Body of pancreas (tissue), 4 donors: ENCODE measurements at regions not wholly inside any gene's neighbourhood (a gene's known extent, or its start where the extent isn't known, plus 50 kb on each side); places are given as distances from the start of the nearest gene placed in this dataset.

Experiments
- POLR2A ChIP-seq, 3 donors: fragments of 450-650 bp; IDR thresholded peaks; one replicate each; pipeline ENCODE4 v1.6.1; 2016; ENCODE audit warnings: antibody characterized with exemption in 3 of 3, mild to moderate bottlenecking in 2 of 3
- TF ChIP-seq, protein P1 (sequence below), 7 experiments: fragments of 450-650 bp in 4 of 7; fragments of 200-600 bp in 3 of 7; sonication (generic) in 3 of 7; IDR thresholded peaks; one replicate each; pipeline ENCODE4 v1.5.1; 2016 to 2019; ENCODE audit warnings: antibody characterized with exemption in 7 of 7

DNA sequence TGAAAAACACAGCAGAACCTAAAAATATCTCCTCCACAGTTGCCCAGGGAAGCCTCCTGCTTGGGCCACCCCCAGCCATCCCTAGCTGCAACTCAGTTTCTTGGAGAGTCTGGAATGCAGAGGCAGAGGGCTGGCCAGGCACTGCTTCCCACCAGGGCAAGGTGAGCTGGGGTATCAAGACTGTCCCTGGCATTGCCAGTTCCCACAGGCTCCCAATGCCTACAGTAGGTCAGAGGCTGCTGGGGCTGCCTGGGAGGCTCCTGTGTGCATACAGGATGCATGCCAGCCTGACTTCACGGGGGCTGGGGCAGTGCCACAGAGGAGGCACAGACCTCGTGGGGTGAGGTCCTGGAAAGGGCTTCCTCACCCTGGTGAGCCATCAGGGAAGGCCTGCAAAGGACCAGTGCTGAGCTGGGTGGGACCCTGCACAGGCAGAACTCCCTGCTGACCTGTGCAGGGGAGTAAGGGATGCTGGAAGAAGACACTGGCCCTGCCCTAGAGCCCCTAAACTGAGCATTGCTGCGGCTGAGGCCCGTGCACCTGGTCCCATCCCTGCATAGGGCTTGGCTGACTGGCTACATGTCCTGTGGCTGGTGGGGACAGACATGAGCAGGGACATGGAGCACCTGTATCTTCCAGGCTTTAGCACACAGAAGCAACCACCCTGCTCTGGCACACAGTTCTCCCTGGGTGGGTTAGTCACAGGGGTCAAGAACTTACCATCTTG lies 121.9 kb upstream of the RET start:
- TF ChIP-seq, protein P1, sequence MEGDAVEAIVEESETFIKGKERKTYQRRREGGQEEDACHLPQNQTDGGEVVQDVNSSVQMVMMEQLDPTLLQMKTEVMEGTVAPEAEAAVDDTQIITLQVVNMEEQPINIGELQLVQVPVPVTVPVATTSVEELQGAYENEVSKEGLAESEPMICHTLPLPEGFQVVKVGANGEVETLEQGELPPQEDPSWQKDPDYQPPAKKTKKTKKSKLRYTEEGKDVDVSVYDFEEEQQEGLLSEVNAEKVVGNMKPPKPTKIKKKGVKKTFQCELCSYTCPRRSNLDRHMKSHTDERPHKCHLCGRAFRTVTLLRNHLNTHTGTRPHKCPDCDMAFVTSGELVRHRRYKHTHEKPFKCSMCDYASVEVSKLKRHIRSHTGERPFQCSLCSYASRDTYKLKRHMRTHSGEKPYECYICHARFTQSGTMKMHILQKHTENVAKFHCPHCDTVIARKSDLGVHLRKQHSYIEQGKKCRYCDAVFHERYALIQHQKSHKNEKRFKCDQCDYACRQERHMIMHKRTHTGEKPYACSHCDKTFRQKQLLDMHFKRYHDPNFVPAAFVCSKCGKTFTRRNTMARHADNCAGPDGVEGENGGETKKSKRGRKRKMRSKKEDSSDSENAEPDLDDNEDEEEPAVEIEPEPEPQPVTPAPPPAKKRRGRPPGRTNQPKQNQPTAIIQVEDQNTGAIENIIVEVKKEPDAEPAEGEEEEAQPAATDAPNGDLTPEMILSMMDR (IDR thresholded peaks at IDR 0.05): no peak
- TF ChIP-seq POLR2A (IDR thresholded peaks at IDR 0.05): no peak
